WTC11 (cell line): ENCODE measurements at regions not wholly inside any gene's neighbourhood (a gene's known extent, or its start where the extent isn't known, plus 50 kb on each side); places are given as distances from the start of the nearest gene placed in this dataset.
A peak's percentile ranks its signal among the peaks of the same experiment; 100 is the strongest.

ENCODE experiments used
- ATAC-seq: fragments of 200-7000 bp; cut with Tn5 transposase; 2 replicates; pipeline ENCODE4 v1.10.0; 2021; ENCODE audit warnings: mild to moderate bottlenecking, moderate library complexity
- CTCF ChIA-PET: fragments of 300-600 bp; sonication (Branson Sonifier 250); formaldehyde crosslinking; loops from one replicate; lab custom pipeline; 2021; ENCODE audit warnings: antibody characterized with exemption; lab: Charles Lee
- POLR2A ChIA-PET: fragments of 350-600 bp; sonication (Branson Sonifier 250); formaldehyde crosslinking; loops from one replicate; lab custom pipeline; 2021; ENCODE audit warnings: antibody characterized with exemption; lab: Charles Lee
- DNase-seq: peaks from one replicate; pipeline ENCODE4 v3.0.0; 2021; ENCODE audit warnings: low spot score
- H3K27ac Mint-ChIP-seq: 2 replicates; pipeline ENCODE4 v1.8.0; 2021; ENCODE audit warnings: mixed read lengths
- H3K27me3 Mint-ChIP-seq: 2 replicates; pipeline ENCODE4 v1.8.0; 2021; ENCODE audit warnings: low read depth, mild to moderate bottlenecking, moderate library complexity, mixed read lengths
- H3K36me3 Mint-ChIP-seq: 2 replicates; pipeline ENCODE4 v1.8.0; 2021; ENCODE audit warnings: mixed read lengths
- H3K4me1 Mint-ChIP-seq: 2 replicates; pipeline ENCODE4 v1.8.0; 2022; ENCODE audit warnings: mixed read lengths
- H3K4me3 Mint-ChIP-seq: 2 replicates; pipeline ENCODE4 v1.8.0; 2021; ENCODE audit warnings: mild to moderate bottlenecking, moderate library complexity, mixed read lengths
- H3K9me3 Mint-ChIP-seq: 2 replicates; pipeline ENCODE4 v1.8.0; 2021; ENCODE audit warnings: mixed read lengths
- ATF6 ChIP-seq: sonication (generic); formaldehyde crosslinking; IDR thresholded peaks from 2 replicates; pipeline ENCODE4 v1.8.1; 2023; ENCODE audit warnings: mild to moderate bottlenecking, missing genetic modification reagents
- CREM ChIP-seq: sonication (generic); formaldehyde crosslinking; IDR thresholded peaks from 2 replicates; pipeline ENCODE4 v1.8.1; 2022; ENCODE audit warnings: mild to moderate bottlenecking, missing genetic modification reagents, moderate library complexity
- ELF4 ChIP-seq: sonication (generic); formaldehyde crosslinking; IDR thresholded peaks from 2 replicates; pipeline ENCODE4 v1.8.1; 2022; ENCODE audit warnings: low read depth, mild to moderate bottlenecking, moderate library complexity, missing genetic modification reagents
- ERG ChIP-seq: fragments of 250-450 bp; sonication (Bioruptor Pico); IDR thresholded peaks from 2 replicates; pipeline ENCODE4 v1.8.0; 2021; ENCODE audit warnings: mild to moderate bottlenecking
- ESRRA ChIP-seq: sonication (generic); formaldehyde crosslinking; IDR thresholded peaks from 2 replicates; pipeline ENCODE4 v1.8.1; 2022; ENCODE audit warnings: mild to moderate bottlenecking, missing genetic modification reagents, borderline replicate concordance
- ETV6 ChIP-seq: sonication (generic); formaldehyde crosslinking; IDR thresholded peaks from 2 replicates; pipeline ENCODE4 v1.8.1; 2022; ENCODE audit warnings: mild to moderate bottlenecking, missing genetic modification reagents
- IRF2 ChIP-seq: sonication (generic); formaldehyde crosslinking; IDR thresholded peaks from 2 replicates; pipeline ENCODE4 v1.8.0; 2022; ENCODE audit warnings: low read depth, missing genetic modification reagents, borderline replicate concordance
- JUN ChIP-seq: sonication (generic); formaldehyde crosslinking; IDR thresholded peaks from 2 replicates; pipeline ENCODE4 v1.8.0; 2023; ENCODE audit warnings: mild to moderate bottlenecking, missing genetic modification reagents
- MAX ChIP-seq: sonication (generic); formaldehyde crosslinking; IDR thresholded peaks from 2 replicates; pipeline ENCODE4 v1.8.0; 2022; ENCODE audit warnings: mild to moderate bottlenecking, missing genetic modification reagents
- MLX ChIP-seq: sonication (generic); formaldehyde crosslinking; IDR thresholded peaks from 2 replicates; pipeline ENCODE4 v1.8.1; 2023; ENCODE audit warnings: mild to moderate bottlenecking, missing genetic modification reagents, moderate library complexity
- PRDM15 ChIP-seq: sonication (generic); formaldehyde crosslinking; IDR thresholded peaks from 2 replicates; pipeline ENCODE4 v1.8.0; 2022; ENCODE audit warnings: missing genetic modification reagents
- PREB ChIP-seq: sonication (generic); formaldehyde crosslinking; IDR thresholded peaks from 2 replicates; pipeline ENCODE4 v1.8.1; 2022; ENCODE audit warnings: mild to moderate bottlenecking, missing genetic modification reagents, moderate library complexity, borderline replicate concordance
- RORB ChIP-seq: fragments of 250-450 bp; sonication (Bioruptor Pico); IDR thresholded peaks from 2 replicates; pipeline ENCODE4 v1.9.0; 2021; ENCODE audit warnings: mild to moderate bottlenecking
- SMAD3 ChIP-seq: sonication (generic); formaldehyde crosslinking; IDR thresholded peaks from 2 replicates; pipeline ENCODE4 v1.8.0; 2022; ENCODE audit warnings: missing genetic modification reagents, mild to moderate bottlenecking, borderline replicate concordance
- SP1 ChIP-seq: sonication (generic); formaldehyde crosslinking; conservative IDR thresholded peaks from 2 replicates; pipeline ENCODE4 v1.8.1; 2022; ENCODE audit warnings: missing genetic modification reagents
- USF2 ChIP-seq: sonication (generic); formaldehyde crosslinking; IDR thresholded peaks from 2 replicates; pipeline ENCODE4 v1.8.1; 2023; ENCODE audit warnings: mild to moderate bottlenecking, missing genetic modification reagents, moderate library complexity
- ZMAT4 ChIP-seq: fragments of 250-450 bp; sonication (Bioruptor Pico); IDR thresholded peaks from 2 replicates; pipeline ENCODE4 v1.9.0; 2021; ENCODE audit warnings: mild to moderate bottlenecking
- ZNF121 ChIP-seq: sonication (generic); formaldehyde crosslinking; IDR thresholded peaks from 2 replicates; pipeline ENCODE4 v1.8.0; 2023; ENCODE audit warnings: missing genetic modification reagents
- ZNF281 ChIP-seq: sonication (generic); formaldehyde crosslinking; IDR thresholded peaks from 2 replicates; pipeline ENCODE4 v1.8.0; 2023; ENCODE audit warnings: mild to moderate bottlenecking, missing genetic modification reagents
- ZNF425 ChIP-seq: fragments of 250-450 bp; sonication (Bioruptor Pico); conservative IDR thresholded peaks from 2 replicates; pipeline ENCODE4 v1.9.0; 2021; ENCODE audit warnings: mild to moderate bottlenecking

- CTCF ChIA-PET = interaction anchor here (1.2 kb wide), 1 partner anchor 541 kb away, joined by 4 read pairs; the partner anchor contains the start of gene ZBBX
These were observed 175.0 kb downstream of the GOLIM4 start for GRCh38 chr3:167920747-167921146.

More at GRCh38 chr3:167920747-167921146, 175.0 kb downstream of the GOLIM4 start:
- Mint-ChIP-seq H3K27me3 (no peaks in the 10 kb centered on the region), H3K4me3 (no peak overlapping the region), H3K36me3 (no peaks in the 10 kb centered on the region), H3K27ac (peak overlapping the region; percentile 21; the same call in 1 of the 2 replicates), H3K9me3 (peaks cover 18% of the 10 kb centered on the region), H3K4me1 (peaks cover 26% of the 10 kb centered on the region)
- no peak for TF ChIP-seq RORB (CRISPR knock-in tag)
- no peak for TF ChIP-seq ATF6 (CRISPR knock-in tag)
- TF ChIP-seq USF2 (CRISPR knock-in tag) = no peak
- TF ChIP-seq SMAD3 (CRISPR knock-in tag) = no peak
- TF ChIP-seq PREB = no peak
- no peak for TF ChIP-seq MLX (CRISPR knock-in tag)
- no peak for TF ChIP-seq ETV6 (CRISPR knock-in tag)
- no peak for TF ChIP-seq PRDM15 (CRISPR knock-in tag)
- no peak for TF ChIP-seq SP1 (CRISPR knock-in tag)
- TF ChIP-seq MAX (CRISPR knock-in tag) = no peak
- no peak for TF ChIP-seq IRF2 (CRISPR knock-in tag)
- no peak for TF ChIP-seq ZNF121 (CRISPR knock-in tag)
- no peak for TF ChIP-seq ZNF425 (CRISPR knock-in tag)
- no peak for TF ChIP-seq ERG
- no peak for TF ChIP-seq ELF4 (CRISPR knock-in tag)
- no peak for TF ChIP-seq CREM
- no peak for TF ChIP-seq JUN (CRISPR knock-in tag)
- TF ChIP-seq ESRRA (CRISPR knock-in tag) = no peak
- no peak for TF ChIP-seq ZNF281
- no peak for TF ChIP-seq ZMAT4 (CRISPR knock-in tag)
- POLR2A ChIA-PET = no interaction called here
- ATAC-seq (no peak), DNase-seq (no peak)
